ACC112 (cell line): ENCODE measurements at regions not wholly inside any gene's neighbourhood (a gene's known extent, or its start where the extent isn't known, plus 50 kb on each side); places are given as distances from the start of the nearest gene placed in this dataset.

Source experiments
- H2AFZ ChIP-seq: fragments of 200-600 bp; sonication (generic); one replicate; pipeline ENCODE4 v1.6.0; 2017; ENCODE audit warnings: antibody characterized with exemption, low read length; ENCODE audit not compliant: unreplicated experiment
- H3K27ac ChIP-seq: fragments of 200-600 bp; sonication (generic); 2 replicates; pipeline ENCODE4 v1.5.1; 2014; ENCODE audit warnings: low read depth, mild to moderate bottlenecking, antibody characterized with exemption, low read length, moderate library complexity
- H3K27me3 ChIP-seq: fragments of 200-600 bp; sonication (generic); 2 replicates; pipeline ENCODE4 v1.6.1; 2014; ENCODE audit warnings: mild to moderate bottlenecking, antibody characterized with exemption, low read length, moderate library complexity, mixed read lengths; ENCODE audit not compliant: insufficient read depth
- H3K36me3 ChIP-seq: fragments of 200-600 bp; sonication (generic); 2 replicates; pipeline ENCODE4 v1.6.1; 2016; ENCODE audit warnings: mild to moderate bottlenecking, antibody characterized with exemption, low read length, moderate library complexity, mixed read lengths; ENCODE audit not compliant: insufficient read depth
- H3K4me1 ChIP-seq: fragments of 200-600 bp; sonication (generic); one replicate; pipeline ENCODE4 v1.6.1; 2016; ENCODE audit warnings: low read length, mixed read lengths; ENCODE audit not compliant: insufficient read depth, unreplicated experiment, control insufficient read depth
- H3K4me3 ChIP-seq: fragments of 200-600 bp; sonication (generic); 2 replicates; pipeline ENCODE4 v1.5.1; 2014; ENCODE audit warnings: mild to moderate bottlenecking, low read depth, low read length
- H3K79me2 ChIP-seq: fragments of 200-600 bp; sonication (generic); one replicate; pipeline ENCODE4 v1.6.0; 2016; ENCODE audit warnings: low read length; ENCODE audit not compliant: control insufficient read depth, unreplicated experiment, insufficient read depth

- no peaks in the 10 kb centered on the region for H3K79me2 ChIP-seq
- H3K27me3 ChIP-seq: no peaks in the 10 kb centered on the region
- H3K4me3 ChIP-seq: no peak overlapping the region
- H3K36me3 ChIP-seq: no peaks in the 10 kb centered on the region
- no peak overlapping the region for H2AFZ ChIP-seq
- H3K27ac ChIP-seq: no peak overlapping the region
- no peaks in the 10 kb centered on the region for H3K4me1 ChIP-seq
Observed at GRCh38 chr10:128221807-128222206, 95.6 kb upstream of the MKI67 start.

- no peak overlapping the region for H2AFZ ChIP-seq
- H3K79me2 ChIP-seq: no peaks in the 10 kb centered on the region
- H3K4me3 ChIP-seq: no peak overlapping the region
- no peak overlapping the region for H3K27ac ChIP-seq
- H3K27me3 ChIP-seq: no peaks in the 10 kb centered on the region
- H3K36me3 ChIP-seq: no peaks in the 10 kb centered on the region
- H3K4me1 ChIP-seq: no peaks in the 10 kb centered on the region
Observed at GRCh38 chr10:128222332-128222849, 96.2 kb upstream of the MKI67 start.

- Histone ChIP-seq H3K4me1 (no peaks in the 10 kb centered on the region), H3K27me3 (no peaks in the 10 kb centered on the region), H2AFZ (no peak overlapping the region), H3K79me2 (no peaks in the 10 kb centered on the region), H3K27ac (no peak overlapping the region), H3K4me3 (no peak overlapping the region), H3K36me3 (no peaks in the 10 kb centered on the region)
Observed at GRCh38 chr10:128230401-128230800, 104.2 kb upstream of the MKI67 start.

GRCh38 chr10:128233422-128233821 is 107.2 kb upstream of the MKI67 start:
- Histone ChIP-seq H3K79me2 (no peaks in the 10 kb centered on the region), H3K4me3 (no peak overlapping the region), H3K27ac (no peak overlapping the region), H3K4me1 (no peaks in the 10 kb centered on the region), H2AFZ (no peak overlapping the region), H3K27me3 (no peaks in the 10 kb centered on the region), H3K36me3 (no peaks in the 10 kb centered on the region)

GRCh38 chr10:128237710-128238109 is 111.5 kb upstream of the MKI67 start:
- no peaks in the 10 kb centered on the region for H3K79me2 ChIP-seq
- no peak overlapping the region for H2AFZ ChIP-seq
- H3K27me3 ChIP-seq: no peaks in the 10 kb centered on the region
- H3K4me1 ChIP-seq: no peaks in the 10 kb centered on the region
- H3K27ac ChIP-seq: no peak overlapping the region
- no peak overlapping the region for H3K4me3 ChIP-seq
- no peaks in the 10 kb centered on the region for H3K36me3 ChIP-seq

- Histone ChIP-seq H3K79me2 (no peaks in the 10 kb centered on the region), H3K27ac (no peak overlapping the region), H3K4me3 (no peak overlapping the region), H3K4me1 (no peaks in the 10 kb centered on the region), H3K36me3 (no peaks in the 10 kb centered on the region), H2AFZ (no peak overlapping the region), H3K27me3 (no peaks in the 10 kb centered on the region)
Observed at GRCh38 chr10:128241023-128241422, 114.8 kb upstream of the MKI67 start.

- no peak overlapping the region for H3K4me3 ChIP-seq
- no peaks in the 10 kb centered on the region for H3K36me3 ChIP-seq
- no peak overlapping the region for H2AFZ ChIP-seq
- no peaks in the 10 kb centered on the region for H3K27me3 ChIP-seq
- H3K79me2 ChIP-seq: no peaks in the 10 kb centered on the region
- H3K27ac ChIP-seq: no peak overlapping the region
- H3K4me1 ChIP-seq: no peaks in the 10 kb centered on the region
Observed at GRCh38 chr10:128242641-128243040, 116.4 kb upstream of the MKI67 start.

- Histone ChIP-seq H3K4me1 (no peaks in the 10 kb centered on the region), H3K4me3 (no peak overlapping the region), H2AFZ (no peak overlapping the region), H3K27me3 (no peaks in the 10 kb centered on the region), H3K36me3 (no peaks in the 10 kb centered on the region), H3K27ac (no peak overlapping the region), H3K79me2 (no peaks in the 10 kb centered on the region)
Observed at GRCh38 chr10:128245026-128245425, 118.8 kb upstream of the MKI67 start.

- Histone ChIP-seq H3K4me3 (no peak overlapping the region), H2AFZ (no peak overlapping the region), H3K4me1 (no peaks in the 10 kb centered on the region), H3K27me3 (no peaks in the 10 kb centered on the region; the same call in 1 of the 2 replicates), H3K79me2 (no peaks in the 10 kb centered on the region), H3K36me3 (no peaks in the 10 kb centered on the region), H3K27ac (no peak overlapping the region)
Observed at GRCh38 chr10:128247576-128247975, 121.4 kb upstream of the MKI67 start.

- no peaks in the 10 kb centered on the region for H3K79me2 ChIP-seq
- no peaks in the 10 kb centered on the region for H3K36me3 ChIP-seq
- no peaks in the 10 kb centered on the region for H3K4me1 ChIP-seq
- no peak overlapping the region for H3K27ac ChIP-seq
- no peak overlapping the region for H3K4me3 ChIP-seq
- H2AFZ ChIP-seq: no peak overlapping the region
- no peaks in the 10 kb centered on the region; the same call in 1 of the 2 replicates for H3K27me3 ChIP-seq
Observed at GRCh38 chr10:128254476-128254875, 128.3 kb upstream of the MKI67 start.

- H3K4me3 ChIP-seq: no peak overlapping the region
- no peaks in the 10 kb centered on the region for H3K79me2 ChIP-seq
- H3K27ac ChIP-seq: no peak overlapping the region
- no peaks in the 10 kb centered on the region for H3K36me3 ChIP-seq
- no peaks in the 10 kb centered on the region; the same call in 1 of the 2 replicates for H3K27me3 ChIP-seq
- no peaks in the 10 kb centered on the region for H3K4me1 ChIP-seq
- no peak overlapping the region for H2AFZ ChIP-seq
Observed at GRCh38 chr10:128257428-128257827, 131.2 kb upstream of the MKI67 start.
